ENCODE measurements at regions not wholly inside any gene's neighbourhood (a gene's known extent, or its start where the extent isn't known, plus 50 kb on each side); places are given as distances from the start of the nearest gene placed in this dataset.
"Not testable (repeated sequence)": the region's sequence is repeated elsewhere in the genome, so short reads cannot be mapped to it uniquely, and the experiment has no call there.

DNA sequence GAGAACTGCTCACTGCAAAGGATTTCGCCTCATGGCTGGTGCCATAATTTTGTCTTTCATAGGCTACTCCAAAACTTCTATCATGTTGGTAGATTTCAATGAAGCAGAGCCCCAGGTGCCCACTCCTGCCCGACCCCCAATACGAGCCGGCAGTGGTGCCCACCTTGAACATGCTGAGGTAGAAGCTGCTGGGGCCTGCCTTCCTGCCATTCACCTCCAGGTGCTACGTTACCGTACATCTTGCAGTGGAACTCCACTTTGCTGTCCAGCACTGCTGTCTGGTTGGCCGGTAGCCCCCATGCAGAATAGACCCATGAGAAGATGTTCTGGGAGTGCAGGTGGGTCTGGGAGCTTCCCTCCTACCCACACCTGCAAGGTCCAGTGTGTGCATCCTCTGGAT, 502.8 kb upstream of the TBL1XR1 start:
- Histone ChIP-seq H3K27me3 (ENCODE audit: control insufficient read depth, low read length) (no peaks in the 10 kb centered on the region), H3K36me3 (ENCODE audit: control insufficient read depth, low read length) (no peaks in the 10 kb centered on the region), H3K4me3 (ENCODE audit: low read length) (no peak overlapping the region), H3K4me2 (ENCODE audit: low read length) (no peak overlapping the region), H3K9me2 (replicated peaks; ENCODE audit: control insufficient read depth, low read length) (no peaks in the 10 kb centered on the region), H3K27ac (ENCODE audit: low read depth, low read length) (no peak overlapping the region), H3K4me1 (ENCODE audit: control insufficient read depth, low read length) (peaks cover 8% of the 10 kb centered on the region; the same call in 1 of the 2 replicates), H3K9me3 (ENCODE audit: control insufficient read depth, insufficient read depth, low read length) (no peaks in the 10 kb centered on the region), H3F3A (ENCODE audit: control insufficient read depth, insufficient read depth) (no peaks in the 10 kb centered on the region), H3K79me2 (ENCODE audit: control insufficient read depth, low read length) (no peaks in the 10 kb centered on the region), H4K20me1 (ENCODE audit: control insufficient read depth, insufficient read depth, low read depth, low read length) (no peaks in the 10 kb centered on the region)
- TF ChIP-seq EZH2phosphoT487 (IDR thresholded peaks at IDR 0.05; ENCODE audit: borderline replicate concordance, low read length), result no peak
- TF ChIP-seq, protein P1, sequence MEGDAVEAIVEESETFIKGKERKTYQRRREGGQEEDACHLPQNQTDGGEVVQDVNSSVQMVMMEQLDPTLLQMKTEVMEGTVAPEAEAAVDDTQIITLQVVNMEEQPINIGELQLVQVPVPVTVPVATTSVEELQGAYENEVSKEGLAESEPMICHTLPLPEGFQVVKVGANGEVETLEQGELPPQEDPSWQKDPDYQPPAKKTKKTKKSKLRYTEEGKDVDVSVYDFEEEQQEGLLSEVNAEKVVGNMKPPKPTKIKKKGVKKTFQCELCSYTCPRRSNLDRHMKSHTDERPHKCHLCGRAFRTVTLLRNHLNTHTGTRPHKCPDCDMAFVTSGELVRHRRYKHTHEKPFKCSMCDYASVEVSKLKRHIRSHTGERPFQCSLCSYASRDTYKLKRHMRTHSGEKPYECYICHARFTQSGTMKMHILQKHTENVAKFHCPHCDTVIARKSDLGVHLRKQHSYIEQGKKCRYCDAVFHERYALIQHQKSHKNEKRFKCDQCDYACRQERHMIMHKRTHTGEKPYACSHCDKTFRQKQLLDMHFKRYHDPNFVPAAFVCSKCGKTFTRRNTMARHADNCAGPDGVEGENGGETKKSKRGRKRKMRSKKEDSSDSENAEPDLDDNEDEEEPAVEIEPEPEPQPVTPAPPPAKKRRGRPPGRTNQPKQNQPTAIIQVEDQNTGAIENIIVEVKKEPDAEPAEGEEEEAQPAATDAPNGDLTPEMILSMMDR (IDR thresholded peaks at IDR 0.05; ENCODE audit: low read depth, low read length, poor library complexity, severe bottlenecking), result no peak

DNA sequence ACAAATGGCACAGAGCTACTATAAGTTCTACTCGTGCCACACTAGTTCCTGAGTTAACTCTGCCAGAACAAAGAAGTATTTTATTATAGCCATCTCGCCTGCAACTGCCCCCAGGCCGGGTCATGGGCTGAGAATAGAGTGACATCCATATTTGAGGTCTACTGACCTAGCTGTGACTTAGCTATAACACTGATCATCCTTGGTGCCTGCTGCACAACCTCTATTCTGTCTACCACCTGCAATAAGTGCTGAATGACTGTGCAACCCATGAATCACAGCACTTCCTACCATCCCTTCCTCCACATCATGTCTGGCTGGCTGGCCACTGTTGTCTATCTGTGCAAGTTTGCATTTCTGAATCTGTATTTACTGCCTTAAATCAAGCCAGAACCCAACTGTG, 506.5 kb upstream of the TBL1XR1 start:
- Histone ChIP-seq H3K27me3 (ENCODE audit: control insufficient read depth, low read length) (no peaks in the 10 kb centered on the region), H3K4me3 (ENCODE audit: low read length) (no peak overlapping the region), H3K9me3 (ENCODE audit: control insufficient read depth, insufficient read depth, low read length) (no peaks in the 10 kb centered on the region), H3K4me1 (ENCODE audit: control insufficient read depth, low read length) (no peaks in the 10 kb centered on the region), H3K4me2 (ENCODE audit: low read length) (no peak overlapping the region), H4K20me1 (ENCODE audit: control insufficient read depth, insufficient read depth, low read depth, low read length) (no peaks in the 10 kb centered on the region), H3K9me2 (replicated peaks; ENCODE audit: control insufficient read depth, low read length) (no peaks in the 10 kb centered on the region), H3F3A (ENCODE audit: control insufficient read depth, insufficient read depth) (no peaks in the 10 kb centered on the region), H3K36me3 (ENCODE audit: control insufficient read depth, low read length) (no peaks in the 10 kb centered on the region), H3K79me2 (ENCODE audit: control insufficient read depth, low read length) (no peaks in the 10 kb centered on the region), H3K27ac (ENCODE audit: low read depth, low read length) (no peak overlapping the region)
- TF ChIP-seq, protein P1 (IDR thresholded peaks at IDR 0.05; ENCODE audit: low read depth, low read length, poor library complexity, severe bottlenecking), result no peak
- TF ChIP-seq EZH2phosphoT487 (IDR thresholded peaks at IDR 0.05; ENCODE audit: borderline replicate concordance, low read length), result no peak

DNA sequence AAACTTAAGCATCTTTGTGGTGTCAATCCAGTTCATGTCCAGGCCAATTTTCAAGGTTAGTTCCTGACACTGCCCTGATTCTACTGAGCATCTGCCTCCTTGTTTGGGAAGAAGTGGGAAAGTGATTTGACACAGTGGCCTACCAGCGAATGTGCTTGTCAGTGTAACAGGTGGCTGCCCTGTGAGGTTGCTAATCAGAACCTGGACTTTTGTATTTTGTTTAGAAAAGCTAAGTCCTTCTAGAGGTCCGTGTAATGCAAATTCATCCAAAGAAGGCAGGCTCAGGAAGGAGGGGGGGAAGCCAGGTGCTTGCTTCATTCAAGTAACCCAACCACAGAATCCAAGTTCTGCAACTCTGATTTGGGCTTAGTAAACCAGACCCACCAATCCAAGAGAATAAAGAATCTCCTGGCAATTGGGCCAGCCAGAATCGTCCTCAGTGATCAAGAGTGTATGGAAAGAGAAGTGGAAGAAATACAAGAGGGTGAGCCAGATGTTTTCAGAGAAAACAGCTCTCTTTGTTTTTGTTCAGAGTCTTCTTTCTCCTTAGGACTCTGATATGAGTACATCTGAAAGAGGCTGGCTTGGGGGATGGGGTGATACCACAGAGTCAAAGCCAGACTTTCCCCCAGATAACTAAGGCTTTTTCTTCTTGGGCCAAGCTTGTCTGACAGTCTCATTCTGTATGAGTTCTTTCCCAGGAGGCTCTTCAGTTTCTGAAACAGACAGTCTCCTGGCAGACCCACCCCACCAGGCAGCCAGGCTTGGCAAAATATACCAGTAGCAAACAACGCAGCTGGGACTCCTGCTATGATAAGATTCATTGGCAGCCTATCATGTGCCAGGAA, 508.9 kb upstream of the TBL1XR1 start:
- Histone ChIP-seq H3F3A (ENCODE audit: control insufficient read depth, insufficient read depth) (no peaks in the 10 kb centered on the region), H3K27me3 (ENCODE audit: control insufficient read depth, low read length) (no peaks in the 10 kb centered on the region), H3K79me2 (ENCODE audit: control insufficient read depth, low read length) (no peaks in the 10 kb centered on the region), H3K9me3 (ENCODE audit: control insufficient read depth, insufficient read depth, low read length) (no peaks in the 10 kb centered on the region), H4K20me1 (ENCODE audit: control insufficient read depth, insufficient read depth, low read depth, low read length) (no peaks in the 10 kb centered on the region), H3K4me1 (ENCODE audit: control insufficient read depth, low read length) (no peaks in the 10 kb centered on the region), H3K4me3 (ENCODE audit: low read length) (no peak overlapping the region), H3K4me2 (ENCODE audit: low read length) (no peak overlapping the region), H3K27ac (ENCODE audit: low read depth, low read length) (no peak overlapping the region), H3K9me2 (replicated peaks; ENCODE audit: control insufficient read depth, low read length) (no peaks in the 10 kb centered on the region), H3K36me3 (ENCODE audit: control insufficient read depth, low read length) (no peaks in the 10 kb centered on the region)
- TF ChIP-seq, protein P1 (IDR thresholded peaks at IDR 0.05; ENCODE audit: low read depth, low read length, poor library complexity, severe bottlenecking), result no peak
- no peak for TF ChIP-seq EZH2phosphoT487 (IDR thresholded peaks at IDR 0.05; ENCODE audit: borderline replicate concordance, low read length)

DNA sequence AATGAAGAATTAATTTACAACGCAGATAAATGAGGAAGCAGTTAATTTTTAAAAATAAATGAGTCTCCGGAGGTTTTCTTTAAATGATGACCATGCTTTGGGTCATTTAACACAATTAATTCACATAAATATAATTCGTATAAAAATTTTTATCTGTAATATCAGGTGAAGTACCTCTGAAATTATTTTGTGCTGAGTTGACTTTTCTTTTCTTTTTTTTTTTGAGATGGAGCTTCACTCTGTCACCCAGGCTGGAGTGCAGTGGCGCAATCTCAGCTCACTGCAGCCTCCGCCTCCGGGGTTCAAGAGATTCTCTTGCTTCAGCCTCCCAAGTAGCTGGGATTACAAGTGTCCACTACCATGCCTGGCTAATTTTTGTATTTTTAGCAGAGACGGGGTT, 512.2 kb upstream of the TBL1XR1 start:
- not testable (repeated sequence) for H3F3A ChIP-seq (ENCODE audit: control insufficient read depth, insufficient read depth); H3K4me3 ChIP-seq (ENCODE audit: low read length); H3K4me1 ChIP-seq (ENCODE audit: control insufficient read depth, low read length); H3K36me3 ChIP-seq (ENCODE audit: control insufficient read depth, low read length); H3K27ac ChIP-seq (ENCODE audit: low read depth, low read length); H3K79me2 ChIP-seq (ENCODE audit: control insufficient read depth, low read length); H3K27me3 ChIP-seq (ENCODE audit: control insufficient read depth, low read length); H3K9me3 ChIP-seq (ENCODE audit: control insufficient read depth, insufficient read depth, low read length); H3K9me2 ChIP-seq (replicated peaks; ENCODE audit: control insufficient read depth, low read length); H3K4me2 ChIP-seq (ENCODE audit: low read length); H4K20me1 ChIP-seq (ENCODE audit: control insufficient read depth, insufficient read depth, low read depth, low read length)
